Stimulated activated CD4-positive, alpha-beta T cell treated with anti-CD3 and anti-CD28 coated beads, Interleukin-4, amount 100 ng/mL, for 48 hours (primary cell): ENCODE measurements at regions not wholly inside any gene's neighbourhood (a gene's known extent, or its start where the extent isn't known, plus 50 kb on each side); places are given as distances from the start of the nearest gene placed in this dataset.

Experiments
- DNase-seq, 2 donors: peaks; one replicate each; pipeline ENCODE4 v3.0.0-alpha.2; 2020; ENCODE audit warnings: low read depth in 2 of 2

DNA sequence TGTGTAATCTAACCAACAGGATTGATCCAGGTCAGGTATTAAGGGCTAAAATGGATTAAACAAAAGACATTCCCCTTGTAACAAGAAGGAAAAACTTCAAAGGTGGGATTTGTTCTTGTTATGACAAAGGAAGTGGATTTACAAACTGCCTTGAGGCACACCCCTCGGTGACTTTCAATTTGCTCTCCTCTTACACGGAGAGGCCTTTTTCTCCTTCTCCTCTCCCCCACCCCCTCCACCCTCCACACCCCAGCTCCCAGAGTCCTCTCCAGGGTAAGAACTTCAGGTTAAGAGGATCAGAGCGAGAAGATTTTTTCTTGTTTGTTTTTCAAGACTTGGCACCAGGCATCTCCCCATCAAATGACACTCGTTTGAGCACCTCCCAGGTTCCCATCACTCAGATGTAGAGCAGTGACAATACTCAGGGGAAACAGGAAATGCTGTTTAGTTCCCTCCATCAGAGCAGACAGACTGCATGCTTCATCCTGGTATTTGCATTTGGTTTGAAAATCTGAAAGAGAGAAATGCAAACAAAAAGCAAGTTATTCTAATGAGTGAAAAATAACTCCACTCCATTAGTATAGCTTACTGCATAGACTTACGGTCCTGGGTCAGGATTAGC lies 77.6 kb upstream of the TMEM260 start:
- no peak for DNase-seq

DNA sequence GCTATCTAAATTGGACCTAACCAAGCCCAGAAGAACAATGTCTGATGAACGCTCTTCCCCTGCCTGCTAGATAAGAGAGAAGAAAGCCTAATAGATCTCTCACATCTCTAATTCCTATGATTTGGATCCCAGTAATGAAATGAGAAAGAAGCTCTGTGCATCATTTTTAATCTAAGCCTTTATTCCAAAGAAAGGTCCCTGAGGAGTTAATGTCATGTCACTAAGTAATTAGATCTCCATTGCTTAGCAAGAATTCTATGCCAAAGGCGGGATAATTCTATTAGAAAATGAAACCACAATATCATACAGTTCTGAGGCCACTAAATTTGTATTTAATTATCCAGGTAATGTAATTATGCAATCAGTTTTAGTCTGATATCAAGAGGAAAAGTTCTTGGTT lies 74.2 kb upstream of the TMEM260 start:
- DNase-seq: no peak

DNA sequence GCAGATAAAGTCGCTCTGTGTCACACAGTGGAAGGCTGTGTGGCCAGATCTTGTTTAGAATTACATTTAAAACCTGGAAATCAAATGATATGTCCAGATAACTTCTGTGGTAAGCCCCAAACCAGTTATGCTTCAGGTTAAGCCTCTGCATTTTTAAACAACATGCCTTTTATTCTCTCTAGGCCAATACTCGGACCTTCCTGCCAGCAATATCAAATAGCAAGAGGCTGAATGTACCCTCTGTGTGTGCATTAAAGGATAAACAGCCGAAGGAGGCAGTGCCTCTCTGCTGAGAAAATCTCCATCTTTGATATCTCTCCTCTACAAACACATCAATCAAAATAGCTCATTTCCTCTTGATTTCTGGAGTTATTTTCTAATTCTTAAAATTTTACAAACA lies 67.1 kb upstream of the TMEM260 start:
- DNase-seq: no peak

DNA sequence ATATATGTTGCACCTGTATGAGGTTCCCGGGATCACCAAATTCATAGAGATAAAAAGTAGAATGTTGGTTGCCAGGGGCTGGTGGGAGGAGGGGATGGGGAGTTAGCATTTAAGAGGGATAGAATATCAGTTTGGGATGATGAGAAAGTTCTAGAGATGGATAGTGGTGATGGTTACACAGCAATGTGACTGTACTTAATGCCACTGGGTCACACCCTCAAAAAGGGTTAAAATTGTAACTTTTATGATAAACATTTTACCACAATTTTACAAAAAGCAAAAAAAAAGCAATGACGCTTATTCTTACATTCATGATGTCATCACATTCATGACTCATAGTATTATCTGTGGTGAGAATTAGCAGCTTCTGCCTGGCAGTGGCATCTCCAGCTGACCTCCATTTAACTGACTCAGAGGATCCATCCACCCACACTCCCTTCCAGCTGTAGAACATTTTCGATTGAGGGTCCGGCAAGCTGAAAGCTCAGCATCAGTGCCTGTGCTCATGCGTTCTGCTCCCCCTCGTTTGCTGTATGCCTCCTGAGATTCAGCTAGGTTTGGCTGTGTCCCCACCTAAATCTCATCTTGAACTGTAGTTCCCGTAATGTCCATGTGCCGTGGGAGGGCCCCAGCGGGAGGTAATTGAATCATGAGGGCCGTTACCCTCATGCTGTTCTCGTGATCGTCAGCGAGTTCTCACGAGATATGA lies 64.8 kb upstream of the TMEM260 start:
- DNase-seq: peak in 1 of 2 donors; percentile 7

GRCh38 chr14:56515739-56516138 lies 63.9 kb upstream of the TMEM260 start:
- DNase-seq: no peak

GRCh38 chr14:56522403-56522802 lies 57.2 kb upstream of the TMEM260 start:
- DNase-seq: no peak

GRCh38 chr14:56524971-56525677 lies 54.5 kb upstream of the TMEM260 start:
- DNase-seq: no peak

DNA sequence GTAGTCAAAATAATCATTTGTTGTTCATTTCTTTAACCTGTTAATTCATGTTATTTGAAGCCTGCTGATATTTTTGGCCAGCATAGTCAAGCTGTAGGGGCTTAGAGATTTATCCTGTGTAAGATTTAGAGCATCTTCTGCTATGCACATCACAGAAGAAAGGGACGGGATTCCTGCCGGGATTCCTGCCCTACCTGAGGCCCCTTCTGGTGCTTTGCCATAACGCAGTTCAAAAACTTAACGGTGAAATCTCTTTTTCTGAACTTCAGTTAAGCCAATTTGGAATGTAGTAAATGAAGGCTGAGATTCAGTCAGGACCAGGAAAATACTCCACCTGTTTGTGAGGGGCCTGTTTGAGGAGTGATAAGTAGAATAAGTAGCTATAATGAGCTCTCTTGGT lies 50.7 kb upstream of the TMEM260 start:
- DNase-seq: no peak
